SK-N-SH treated with all-trans-retinoic acid at 6 μM for 48 hours (cell line): ENCODE measurements at regions not wholly inside any gene's neighbourhood (a gene's known extent, or its start where the extent isn't known, plus 50 kb on each side); places are given as distances from the start of the nearest gene placed in this dataset.

Experiments
- BACH2 ChIP-seq: fragments of 250-450 bp; sonication (Bioruptor Pico); IDR thresholded peaks from 2 replicates; pipeline ENCODE4 v1.9.0; 2021; ENCODE audit warnings: mild to moderate bottlenecking, borderline replicate concordance
- ESRRG ChIP-seq: fragments of 250-450 bp; sonication (Bioruptor Pico); IDR thresholded peaks from 2 replicates; pipeline ENCODE4 v1.6.1; 2021; ENCODE audit warnings: mild to moderate bottlenecking
- GLIS3 ChIP-seq: fragments of 250-450 bp; sonication (Bioruptor Pico); IDR thresholded peaks from 2 replicates; pipeline ENCODE4 v1.5.0; 2020; ENCODE audit warnings: mild to moderate bottlenecking, moderate library complexity
- PPARA ChIP-seq: fragments of 250-450 bp; sonication (Bioruptor Pico); IDR thresholded peaks from 2 replicates; pipeline ENCODE4 v1.5.0; 2020; ENCODE audit warnings: mild to moderate bottlenecking, borderline replicate concordance
- SNAI2 ChIP-seq: fragments of 250-450 bp; sonication (Bioruptor Pico); IDR thresholded peaks from 2 replicates; pipeline ENCODE4 v1.5.0; 2020; ENCODE audit warnings: mild to moderate bottlenecking, moderate library complexity
- TOX ChIP-seq: fragments of 250-450 bp; sonication (Bioruptor Pico); IDR thresholded peaks from 2 replicates; pipeline ENCODE4 v1.8.0; 2021; ENCODE audit warnings: mild to moderate bottlenecking, moderate library complexity, borderline replicate concordance
- ZFP3 ChIP-seq: fragments of 250-450 bp; sonication (Bioruptor Pico); IDR thresholded peaks from 2 replicates; pipeline ENCODE4 v1.5.0; 2020; ENCODE audit warnings: mild to moderate bottlenecking, moderate library complexity
- ZFP30 ChIP-seq: fragments of 450-650 bp; formaldehyde crosslinking; IDR thresholded peaks from 2 replicates; pipeline ENCODE4 v1.5.0; 2022; ENCODE audit warnings: mild to moderate bottlenecking, moderate library complexity
- ZNF565 ChIP-seq: fragments of 450-650 bp; formaldehyde crosslinking; conservative IDR thresholded peaks from 2 replicates; pipeline ENCODE4 v1.5.0; 2020; ENCODE audit warnings: low read depth, mild to moderate bottlenecking, moderate library complexity
- ZNF70 ChIP-seq: fragments of 450-650 bp; formaldehyde crosslinking; IDR thresholded peaks from 2 replicates; pipeline ENCODE4 v1.5.0; 2020; ENCODE audit warnings: mild to moderate bottlenecking, moderate library complexity
- ZNF8 ChIP-seq: fragments of 450-650 bp; formaldehyde crosslinking; IDR thresholded peaks from 2 replicates; pipeline ENCODE4 v1.5.0; 2020; ENCODE audit warnings: mild to moderate bottlenecking, moderate library complexity
- TF ChIP-seq, protein P1 (sequence below): fragments of 250-450 bp; sonication (Bioruptor Pico); IDR thresholded peaks from 2 replicates; pipeline ENCODE4 v1.8.0; 2020; ENCODE audit warnings: mild to moderate bottlenecking, moderate library complexity, borderline replicate concordance
- TF ChIP-seq, protein P2 (sequence below): fragments of 250-450 bp; sonication (Bioruptor Pico); IDR thresholded peaks from 2 replicates; pipeline ENCODE4 v1.5.1; 2021; ENCODE audit warnings: mild to moderate bottlenecking, moderate library complexity
- TF ChIP-seq, protein P3 (sequence below): fragments of 250-450 bp; sonication (Bioruptor Pico); IDR thresholded peaks from 2 replicates; pipeline ENCODE4 v1.5.1; 2020; ENCODE audit warnings: low read depth, mild to moderate bottlenecking, moderate library complexity

GRCh38 chr16:65842067-65842466 is 524.4 kb upstream of the CDH5 start:
- TF ChIP-seq, protein P1, sequence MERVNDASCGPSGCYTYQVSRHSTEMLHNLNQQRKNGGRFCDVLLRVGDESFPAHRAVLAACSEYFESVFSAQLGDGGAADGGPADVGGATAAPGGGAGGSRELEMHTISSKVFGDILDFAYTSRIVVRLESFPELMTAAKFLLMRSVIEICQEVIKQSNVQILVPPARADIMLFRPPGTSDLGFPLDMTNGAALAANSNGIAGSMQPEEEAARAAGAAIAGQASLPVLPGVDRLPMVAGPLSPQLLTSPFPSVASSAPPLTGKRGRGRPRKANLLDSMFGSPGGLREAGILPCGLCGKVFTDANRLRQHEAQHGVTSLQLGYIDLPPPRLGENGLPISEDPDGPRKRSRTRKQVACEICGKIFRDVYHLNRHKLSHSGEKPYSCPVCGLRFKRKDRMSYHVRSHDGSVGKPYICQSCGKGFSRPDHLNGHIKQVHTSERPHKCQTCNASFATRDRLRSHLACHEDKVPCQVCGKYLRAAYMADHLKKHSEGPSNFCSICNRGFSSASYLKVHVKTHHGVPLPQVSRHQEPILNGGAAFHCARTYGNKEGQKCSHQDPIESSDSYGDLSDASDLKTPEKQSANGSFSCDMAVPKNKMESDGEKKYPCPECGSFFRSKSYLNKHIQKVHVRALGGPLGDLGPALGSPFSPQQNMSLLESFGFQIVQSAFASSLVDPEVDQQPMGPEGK (CRISPR knock-in tag) = no peak
- TF ChIP-seq, protein P2, sequence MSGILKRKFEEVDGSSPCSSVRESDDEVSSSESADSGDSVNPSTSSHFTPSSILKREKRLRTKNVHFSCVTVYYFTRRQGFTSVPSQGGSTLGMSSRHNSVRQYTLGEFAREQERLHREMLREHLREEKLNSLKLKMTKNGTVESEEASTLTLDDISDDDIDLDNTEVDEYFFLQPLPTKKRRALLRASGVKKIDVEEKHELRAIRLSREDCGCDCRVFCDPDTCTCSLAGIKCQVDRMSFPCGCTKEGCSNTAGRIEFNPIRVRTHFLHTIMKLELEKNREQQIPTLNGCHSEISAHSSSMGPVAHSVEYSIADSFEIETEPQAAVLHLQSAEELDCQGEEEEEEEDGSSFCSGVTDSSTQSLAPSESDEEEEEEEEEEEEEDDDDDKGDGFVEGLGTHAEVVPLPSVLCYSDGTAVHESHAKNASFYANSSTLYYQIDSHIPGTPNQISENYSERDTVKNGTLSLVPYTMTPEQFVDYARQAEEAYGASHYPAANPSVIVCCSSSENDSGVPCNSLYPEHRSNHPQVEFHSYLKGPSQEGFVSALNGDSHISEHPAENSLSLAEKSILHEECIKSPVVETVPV = no peak
- TF ChIP-seq, protein P3, sequence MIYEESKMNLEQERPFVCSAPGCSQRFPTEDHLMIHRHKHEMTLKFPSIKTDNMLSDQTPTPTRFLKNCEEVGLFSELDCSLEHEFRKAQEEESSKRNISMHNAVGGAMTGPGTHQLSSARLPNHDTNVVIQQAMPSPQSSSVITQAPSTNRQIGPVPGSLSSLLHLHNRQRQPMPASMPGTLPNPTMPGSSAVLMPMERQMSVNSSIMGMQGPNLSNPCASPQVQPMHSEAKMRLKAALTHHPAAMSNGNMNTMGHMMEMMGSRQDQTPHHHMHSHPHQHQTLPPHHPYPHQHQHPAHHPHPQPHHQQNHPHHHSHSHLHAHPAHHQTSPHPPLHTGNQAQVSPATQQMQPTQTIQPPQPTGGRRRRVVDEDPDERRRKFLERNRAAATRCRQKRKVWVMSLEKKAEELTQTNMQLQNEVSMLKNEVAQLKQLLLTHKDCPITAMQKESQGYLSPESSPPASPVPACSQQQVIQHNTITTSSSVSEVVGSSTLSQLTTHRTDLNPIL (CRISPR knock-in tag) = no peak
- TF ChIP-seq BACH2 (CRISPR knock-in tag) (no peak), PPARA (no peak), ESRRG (CRISPR knock-in tag) (no peak), SNAI2 (no peak), GLIS3 (CRISPR knock-in tag) (no peak), ZFP3 (CRISPR knock-in tag) (no peak), ZNF8 (CRISPR knock-in tag) (no peak), ZFP30 (CRISPR knock-in tag) (no peak), TOX (no peak), ZNF565 (CRISPR knock-in tag) (no peak), ZNF70 (no peak)
